ENCODE measurements at regions not wholly inside any gene's neighbourhood (a gene's known extent, or its start where the extent isn't known, plus 50 kb on each side); places are given as distances from the start of the nearest gene placed in this dataset.

GRCh38 chr5:119726544-119726943, 97.2 kb downstream of the FAM170A start:
- no peak for TF ChIP-seq CTCF (IDR thresholded peaks at IDR 0.05)
- Mint-ChIP-seq H3K27me3 (ENCODE audit: unreplicated experiment) (peaks cover 3% of the 10 kb centered on the region), H3K4me1 (ENCODE audit: unreplicated experiment) (no peaks in the 10 kb centered on the region), H3K9me3 (ENCODE audit: unreplicated experiment) (peaks cover 17% of the 10 kb centered on the region), H3K36me3 (ENCODE audit: unreplicated experiment) (no peaks in the 10 kb centered on the region), H3K4me3 (ENCODE audit: unreplicated experiment) (no peak overlapping the region), H3K27ac (ENCODE audit: unreplicated experiment) (no peak overlapping the region)
- no peak for DNase-seq (ENCODE audit: extremely low spot score, unreplicated experiment)

- Mint-ChIP-seq H3K9me3 (ENCODE audit: unreplicated experiment) (peaks cover 3% of the 10 kb centered on the region), H3K36me3 (ENCODE audit: unreplicated experiment) (no peaks in the 10 kb centered on the region), H3K4me1 (ENCODE audit: unreplicated experiment) (no peaks in the 10 kb centered on the region), H3K27ac (ENCODE audit: unreplicated experiment) (no peak overlapping the region), H3K4me3 (ENCODE audit: unreplicated experiment) (no peak overlapping the region), H3K27me3 (ENCODE audit: unreplicated experiment) (no peaks in the 10 kb centered on the region)
- TF ChIP-seq CTCF (IDR thresholded peaks at IDR 0.05): no peak
- no peak for DNase-seq (ENCODE audit: extremely low spot score, unreplicated experiment)
Measured at GRCh38 chr5:119740225-119740624, 110.9 kb downstream of the FAM170A start.

- no peak for DNase-seq (ENCODE audit: extremely low spot score, unreplicated experiment)
- Mint-ChIP-seq H3K9me3 (ENCODE audit: unreplicated experiment) (peaks cover 3% of the 10 kb centered on the region), H3K4me3 (ENCODE audit: unreplicated experiment) (no peak overlapping the region), H3K36me3 (ENCODE audit: unreplicated experiment) (no peaks in the 10 kb centered on the region), H3K27me3 (ENCODE audit: unreplicated experiment) (no peaks in the 10 kb centered on the region), H3K27ac (ENCODE audit: unreplicated experiment) (no peak overlapping the region), H3K4me1 (ENCODE audit: unreplicated experiment) (no peaks in the 10 kb centered on the region)
- no peak for TF ChIP-seq CTCF (IDR thresholded peaks at IDR 0.05)
Measured at GRCh38 chr5:119741691-119742090, 112.3 kb downstream of the FAM170A start.

- H3K4me1 Mint-ChIP-seq (ENCODE audit: unreplicated experiment): no peaks in the 10 kb centered on the region
- no peak for TF ChIP-seq CTCF (IDR thresholded peaks at IDR 0.05)
- H3K27me3 Mint-ChIP-seq (ENCODE audit: unreplicated experiment): no peaks in the 10 kb centered on the region
- peaks cover 3% of the 10 kb centered on the region for H3K9me3 Mint-ChIP-seq (ENCODE audit: unreplicated experiment)
- H3K27ac Mint-ChIP-seq (ENCODE audit: unreplicated experiment): no peak overlapping the region
- no peak for DNase-seq (ENCODE audit: extremely low spot score, unreplicated experiment)
- no peak overlapping the region for H3K4me3 Mint-ChIP-seq (ENCODE audit: unreplicated experiment)
- H3K36me3 Mint-ChIP-seq (ENCODE audit: unreplicated experiment): no peaks in the 10 kb centered on the region
Measured at GRCh38 chr5:119742311-119742710, 113.0 kb downstream of the FAM170A start.

- peak; percentile 42 for TF ChIP-seq CTCF (IDR thresholded peaks at IDR 0.05)
- Mint-ChIP-seq H3K4me1 (ENCODE audit: unreplicated experiment) (no peaks in the 10 kb centered on the region), H3K27me3 (ENCODE audit: unreplicated experiment) (no peaks in the 10 kb centered on the region), H3K27ac (ENCODE audit: unreplicated experiment) (no peak overlapping the region), H3K9me3 (ENCODE audit: unreplicated experiment) (peaks cover 3% of the 10 kb centered on the region), H3K36me3 (ENCODE audit: unreplicated experiment) (no peaks in the 10 kb centered on the region), H3K4me3 (ENCODE audit: unreplicated experiment) (no peak overlapping the region)
- no peak for DNase-seq (ENCODE audit: extremely low spot score, unreplicated experiment)
Measured at GRCh38 chr5:119743927-119744326, 114.6 kb downstream of the FAM170A start.

Data from osteocyte (in vitro differentiated cells).